Astrocyte (in vitro differentiated cells and primary cell): ENCODE measurements at regions not wholly inside any gene's neighbourhood (a gene's known extent, or its start where the extent isn't known, plus 50 kb on each side); places are given as distances from the start of the nearest gene placed in this dataset.

ENCODE experiments used
- DNase-seq: peaks from one replicate; pipeline ENCODE4 v3.0.0-alpha.2; 2010; ENCODE audit warnings: low read depth
- FAIRE-seq: peaks from 2 replicates; lab custom pipeline; 2011; peaks lifted over from hg19 to GRCh38; lab: Jason Lieb, UNC
- H2AFZ ChIP-seq: 2 replicates; pipeline ENCODE4 v1.6.0; 2012; ENCODE audit warnings: low read depth, low read length, inconsistent platforms
- H3K27ac ChIP-seq: 2 replicates; pipeline ENCODE4 v1.5.1; 2011; ENCODE audit warnings: low read depth, low read length, inconsistent platforms
- H3K27me3 ChIP-seq: 2 replicates; pipeline ENCODE4 v1.6.0; 2011; ENCODE audit warnings: low read length, inconsistent platforms; ENCODE audit not compliant: insufficient read depth
- H3K36me3 ChIP-seq: 2 replicates; pipeline ENCODE4 v1.5.1; 2011; ENCODE audit warnings: low read length, inconsistent platforms; ENCODE audit not compliant: insufficient read depth
- H3K4me1 ChIP-seq: 2 replicates; pipeline ENCODE4 v1.5.1; 2011; ENCODE audit warnings: low read length, inconsistent platforms; ENCODE audit not compliant: insufficient read depth
- H3K4me2 ChIP-seq: 2 replicates; pipeline ENCODE4 v1.6.0; 2012; ENCODE audit warnings: low read length, inconsistent platforms
- H3K4me3 ChIP-seq: 2 replicates; pipeline ENCODE4 v1.5.1; 2011; ENCODE audit warnings: low read depth, mild to moderate bottlenecking, low read length, inconsistent platforms; ENCODE audit not compliant: insufficient read depth
- H3K79me2 ChIP-seq: 2 replicates; pipeline ENCODE4 v1.6.0; 2012; ENCODE audit warnings: mild to moderate bottlenecking, low read length, inconsistent platforms; ENCODE audit not compliant: insufficient read depth
- H3K9ac ChIP-seq: 2 replicates; pipeline ENCODE4 v1.6.0; 2012; ENCODE audit warnings: mild to moderate bottlenecking, low read length, inconsistent platforms
- H3K9me3 ChIP-seq: 2 replicates; pipeline ENCODE4 v1.5.1; 2012; ENCODE audit warnings: low read depth, mild to moderate bottlenecking, low read length, inconsistent platforms; ENCODE audit not compliant: insufficient read depth
- H4K20me1 ChIP-seq: 2 replicates; pipeline ENCODE4 v1.6.0; 2012; ENCODE audit warnings: low read length, inconsistent platforms; ENCODE audit not compliant: insufficient read depth
- H3K27ac Mint-ChIP-seq: one replicate; pipeline ENCODE4 v1.8.0; 2021; ENCODE audit warnings: mild to moderate bottlenecking, mixed read lengths; ENCODE audit not compliant: unreplicated experiment
- H3K27me3 Mint-ChIP-seq: one replicate; pipeline ENCODE4 v1.8.0; 2021; ENCODE audit warnings: low read depth, mixed read lengths; ENCODE audit not compliant: unreplicated experiment
- H3K36me3 Mint-ChIP-seq: one replicate; pipeline ENCODE4 v1.8.0; 2021; ENCODE audit warnings: low read depth, mixed read lengths; ENCODE audit not compliant: unreplicated experiment
- H3K4me1 Mint-ChIP-seq: one replicate; pipeline ENCODE4 v1.8.0; 2021; ENCODE audit warnings: low read depth, mixed read lengths; ENCODE audit not compliant: unreplicated experiment
- H3K4me3 Mint-ChIP-seq: one replicate; pipeline ENCODE4 v1.8.0; 2021; ENCODE audit warnings: mild to moderate bottlenecking, moderate library complexity, mixed read lengths; ENCODE audit not compliant: unreplicated experiment
- H3K9me3 Mint-ChIP-seq: one replicate; pipeline ENCODE4 v1.8.0; 2021; ENCODE audit warnings: mild to moderate bottlenecking, mixed read lengths; ENCODE audit not compliant: unreplicated experiment
- CTCF ChIP-seq: IDR thresholded peaks from 2 replicates; pipeline ENCODE4 v1.5.1; 2011; ENCODE audit warnings: low read depth, mild to moderate bottlenecking, inconsistent platforms, low read length, moderate library complexity; ENCODE audit not compliant: insufficient read depth
- EZH2 ChIP-seq: IDR thresholded peaks from 2 replicates; pipeline ENCODE4 v1.6.1; 2012; ENCODE audit warnings: mild to moderate bottlenecking, low read length, inconsistent platforms; ENCODE audit not compliant: insufficient read depth

GRCh38 chrY:8726616-8727015, 610.6 kb upstream of the TSPY4 start:
- Histone ChIP-seq H3K79me2 (no peaks in the 10 kb centered on the region), H3K4me2 (no peak overlapping the region), H3K9ac (no peak overlapping the region), H3K36me3 (no peaks in the 10 kb centered on the region), H3K9me3 (no peaks in the 10 kb centered on the region), H3K4me1 (no peaks in the 10 kb centered on the region), H3K27ac (no peak overlapping the region), H4K20me1 (no peaks in the 10 kb centered on the region), H2AFZ (no peak overlapping the region), H3K4me3 (no peak overlapping the region), H3K27me3 (no peaks in the 10 kb centered on the region)
- peaks cover 2% of the 10 kb centered on the region for H3K9me3 Mint-ChIP-seq
- no peaks in the 10 kb centered on the region for H3K36me3 Mint-ChIP-seq
- no peaks in the 10 kb centered on the region for H3K27me3 Mint-ChIP-seq
- FAIRE-seq (no peak), DNase-seq (no peak)
- no peak for TF ChIP-seq CTCF
- TF ChIP-seq EZH2, result no peak
- no peak overlapping the region for H3K27ac Mint-ChIP-seq
- no peak overlapping the region for H3K4me3 Mint-ChIP-seq
- H3K4me1 Mint-ChIP-seq, result no peaks in the 10 kb centered on the region

- H3K27ac Mint-ChIP-seq, result no peak overlapping the region
- Histone ChIP-seq H3K36me3 (no peaks in the 10 kb centered on the region), H2AFZ (no peak overlapping the region), H3K4me2 (no peak overlapping the region), H3K9ac (no peak overlapping the region), H3K4me1 (no peaks in the 10 kb centered on the region), H3K9me3 (no peaks in the 10 kb centered on the region), H3K27me3 (no peaks in the 10 kb centered on the region), H3K4me3 (no peak overlapping the region), H3K27ac (no peak overlapping the region), H3K79me2 (no peaks in the 10 kb centered on the region), H4K20me1 (no peaks in the 10 kb centered on the region)
- FAIRE-seq (no peak), DNase-seq (no peak)
- no peak overlapping the region for H3K4me3 Mint-ChIP-seq
- no peaks in the 10 kb centered on the region for H3K36me3 Mint-ChIP-seq
- H3K4me1 Mint-ChIP-seq, result no peaks in the 10 kb centered on the region
- peaks cover 2% of the 10 kb centered on the region for H3K9me3 Mint-ChIP-seq
- no peak for TF ChIP-seq EZH2
- TF ChIP-seq CTCF, result no peak
- no peaks in the 10 kb centered on the region for H3K27me3 Mint-ChIP-seq
Observed at GRCh38 chrY:8729971-8730370, 607.3 kb upstream of the TSPY4 start.

GRCh38 chrY:8741343-8742069, 595.8 kb upstream of the TSPY4 start:
- DNase-seq, result no peak
- no peaks in the 10 kb centered on the region for H3K27me3 ChIP-seq
- Mint-ChIP-seq H3K27me3 (no peaks in the 10 kb centered on the region), H3K36me3 (no peaks in the 10 kb centered on the region), H3K9me3 (no peaks in the 10 kb centered on the region), H3K27ac (no peak overlapping the region), H3K4me3 (no peak overlapping the region), H3K4me1 (no peaks in the 10 kb centered on the region)
- no peak overlapping the region for H3K4me2 ChIP-seq
- no peaks in the 10 kb centered on the region for H4K20me1 ChIP-seq
- FAIRE-seq, result no peak
- no peaks in the 10 kb centered on the region for H3K36me3 ChIP-seq
- no peak overlapping the region for H3K27ac ChIP-seq
- no peaks in the 10 kb centered on the region for H3K79me2 ChIP-seq
- H2AFZ ChIP-seq, result no peak overlapping the region
- H3K9ac ChIP-seq, result no peak overlapping the region
- H3K4me3 ChIP-seq, result no peak overlapping the region
- no peak for TF ChIP-seq EZH2
- no peak for TF ChIP-seq CTCF
- H3K4me1 ChIP-seq, result no peaks in the 10 kb centered on the region
- no peaks in the 10 kb centered on the region for H3K9me3 ChIP-seq
